Endothelial cell of hepatic sinusoid (primary cell): ENCODE measurements at regions not wholly inside any gene's neighbourhood (a gene's known extent, or its start where the extent isn't known, plus 50 kb on each side); places are given as distances from the start of the nearest gene placed in this dataset.

Experiments
- in situ Hi-C: cut with HindIII; loops from 2 replicates; pipeline ENCODE4 v1.10.0; 2017; ENCODE audit warnings: low sequenced_read_pairs

DNA sequence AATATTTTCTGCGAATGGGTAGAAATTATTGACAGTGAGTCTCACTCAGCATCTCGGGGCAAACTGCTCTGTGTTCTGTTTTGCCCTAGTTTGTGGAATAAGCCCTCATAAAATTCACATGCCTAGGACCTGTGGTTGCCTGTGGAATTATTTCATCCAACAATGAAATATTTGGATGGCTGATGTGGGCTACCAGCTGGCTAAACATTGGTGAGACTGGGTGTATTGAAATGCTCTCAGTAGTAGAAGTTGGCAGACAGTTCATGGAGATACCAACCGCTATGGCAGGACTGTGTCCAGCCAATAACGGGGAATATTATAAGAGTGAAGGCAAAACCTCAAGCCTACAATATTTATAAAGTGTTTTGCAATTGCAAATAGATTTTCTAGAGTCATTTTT is 344.1 kb upstream of the RPS23 start:
- in situ Hi-C loops: no loop called here

DNA sequence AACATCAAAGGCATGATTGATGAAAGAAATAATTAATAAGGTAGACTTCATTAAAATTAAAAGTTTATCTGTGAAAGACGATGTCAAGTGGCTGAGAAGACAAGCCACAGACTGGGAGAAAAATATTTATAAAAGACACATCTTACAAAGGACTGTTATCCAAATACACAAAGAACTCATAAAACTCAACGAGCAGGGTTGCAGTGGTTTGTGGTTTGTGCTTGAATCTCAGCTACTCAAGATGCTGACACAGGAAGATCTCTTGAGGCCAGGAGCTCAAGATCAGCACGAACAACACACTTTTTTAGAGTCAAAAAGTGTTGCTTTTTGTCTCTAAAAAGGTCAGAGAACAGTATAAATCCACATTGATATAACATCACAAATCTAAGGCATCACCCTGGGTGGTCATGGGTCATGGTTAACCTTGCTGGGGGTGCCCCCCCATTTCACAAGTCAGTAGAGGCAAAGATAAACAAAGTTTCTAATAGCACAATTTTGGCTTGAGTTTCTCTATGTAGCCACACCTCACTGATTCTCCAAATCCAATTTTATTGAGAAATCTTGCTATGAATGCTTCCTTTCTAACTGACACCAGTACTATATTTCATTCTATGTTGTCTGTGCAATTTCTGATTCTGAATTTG is 342.9 kb upstream of the RPS23 start:
- in situ Hi-C loops: no loop called here

DNA sequence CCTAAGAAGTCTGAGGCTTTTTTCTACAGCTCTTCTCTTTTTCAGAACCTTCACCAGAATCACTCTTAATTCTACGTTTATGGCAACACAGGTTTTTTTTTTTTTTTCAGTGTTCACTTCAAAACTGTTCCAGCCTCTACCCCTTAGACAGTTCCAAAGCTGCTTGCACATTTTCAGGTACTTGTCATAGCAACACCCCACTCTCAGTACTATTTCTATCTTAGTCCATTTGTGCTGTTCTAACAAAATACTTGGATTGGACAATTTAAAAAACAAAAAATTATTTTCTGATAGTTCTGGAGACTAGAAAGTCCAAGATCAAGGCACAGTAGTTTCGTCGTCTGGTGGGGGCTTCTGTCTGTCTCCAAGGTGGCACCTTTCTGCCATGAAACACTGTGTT is 340.9 kb upstream of the RPS23 start:
- in situ Hi-C loops: no loop called here

DNA sequence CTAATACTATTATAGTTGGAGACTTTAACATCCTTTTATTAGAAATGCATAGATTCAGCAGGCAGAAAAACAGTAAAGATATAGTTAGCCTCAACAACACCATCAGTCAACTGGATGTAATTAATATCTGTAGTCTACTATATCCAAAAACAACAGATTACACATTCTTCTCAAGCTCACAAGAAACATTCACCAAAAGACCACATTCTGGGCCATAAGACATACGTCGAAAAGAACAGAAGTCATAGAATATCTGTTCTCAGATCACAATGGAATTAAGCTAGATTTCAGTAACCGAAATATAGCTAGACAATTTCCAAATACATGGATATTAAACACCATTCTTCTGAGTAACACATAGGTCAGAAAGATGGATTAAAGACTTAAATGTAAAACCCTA is 336.6 kb upstream of the RPS23 start:
- in situ Hi-C loops: no loop called here

DNA sequence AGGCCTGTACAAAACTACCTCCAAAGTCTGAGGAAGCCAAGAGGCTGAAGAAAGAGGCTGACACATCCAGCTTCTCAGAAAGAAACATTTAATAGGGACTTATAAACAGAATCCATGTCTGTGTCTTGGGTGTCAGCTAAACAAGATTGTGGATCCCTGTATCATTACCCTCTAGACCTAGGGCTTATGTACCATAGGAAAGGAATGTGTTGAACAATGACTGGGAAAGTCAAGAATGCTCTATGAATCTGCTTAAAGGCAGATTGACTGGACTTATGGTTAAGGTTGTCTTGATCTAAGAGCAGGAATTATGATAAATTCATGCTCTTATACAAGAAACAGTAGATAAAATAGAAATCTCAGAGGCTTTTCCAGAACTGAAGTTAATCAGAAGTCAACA is 335.7 kb upstream of the RPS23 start:
- in situ Hi-C loops: no loop called here

DNA sequence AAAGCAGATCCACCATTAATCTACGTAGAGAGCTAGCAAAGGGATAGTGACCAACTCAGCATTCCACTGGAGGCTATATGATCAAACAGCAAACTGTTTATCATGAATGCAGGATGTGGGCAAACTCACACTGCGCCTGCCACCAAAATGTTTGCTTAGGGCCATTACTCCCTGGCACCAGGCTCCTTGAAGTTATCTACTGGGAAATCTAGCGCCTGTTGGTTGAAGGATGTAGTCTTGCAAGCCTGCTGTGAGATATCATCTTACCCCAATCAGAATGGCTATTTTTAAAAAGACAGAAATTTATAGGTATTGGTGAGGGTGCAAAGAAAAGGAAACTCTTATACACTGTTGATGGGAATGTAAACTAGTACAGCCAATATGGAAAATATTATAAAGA is 332.5 kb upstream of the RPS23 start:
- in situ Hi-C loops: no loop called here

DNA sequence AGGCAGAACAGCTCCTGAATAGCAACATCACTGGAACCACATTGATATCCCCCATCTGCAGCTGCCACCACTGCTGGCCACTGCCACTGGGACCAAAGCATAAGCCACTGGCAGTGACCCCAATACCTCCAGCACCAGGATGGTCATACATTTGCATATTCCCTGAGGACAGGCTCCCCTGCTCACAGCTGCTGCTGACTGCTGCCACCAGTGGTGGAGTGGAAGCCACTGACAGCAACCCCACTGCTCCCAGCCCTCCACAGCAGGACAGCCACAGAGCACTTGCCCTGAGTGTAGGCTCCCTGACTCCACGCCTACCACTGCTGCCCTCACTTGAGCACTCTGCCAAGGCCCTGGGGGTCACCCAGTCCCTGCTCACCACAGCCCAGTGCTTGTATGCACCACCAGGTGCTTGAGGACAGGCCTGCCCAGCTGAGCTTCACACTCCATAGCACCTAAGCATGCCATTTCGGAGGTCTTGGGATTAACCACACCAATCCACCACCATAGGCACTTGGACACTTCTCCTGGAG is 327.4 kb upstream of the RPS23 start:
- in situ Hi-C loops: no loop called here

DNA sequence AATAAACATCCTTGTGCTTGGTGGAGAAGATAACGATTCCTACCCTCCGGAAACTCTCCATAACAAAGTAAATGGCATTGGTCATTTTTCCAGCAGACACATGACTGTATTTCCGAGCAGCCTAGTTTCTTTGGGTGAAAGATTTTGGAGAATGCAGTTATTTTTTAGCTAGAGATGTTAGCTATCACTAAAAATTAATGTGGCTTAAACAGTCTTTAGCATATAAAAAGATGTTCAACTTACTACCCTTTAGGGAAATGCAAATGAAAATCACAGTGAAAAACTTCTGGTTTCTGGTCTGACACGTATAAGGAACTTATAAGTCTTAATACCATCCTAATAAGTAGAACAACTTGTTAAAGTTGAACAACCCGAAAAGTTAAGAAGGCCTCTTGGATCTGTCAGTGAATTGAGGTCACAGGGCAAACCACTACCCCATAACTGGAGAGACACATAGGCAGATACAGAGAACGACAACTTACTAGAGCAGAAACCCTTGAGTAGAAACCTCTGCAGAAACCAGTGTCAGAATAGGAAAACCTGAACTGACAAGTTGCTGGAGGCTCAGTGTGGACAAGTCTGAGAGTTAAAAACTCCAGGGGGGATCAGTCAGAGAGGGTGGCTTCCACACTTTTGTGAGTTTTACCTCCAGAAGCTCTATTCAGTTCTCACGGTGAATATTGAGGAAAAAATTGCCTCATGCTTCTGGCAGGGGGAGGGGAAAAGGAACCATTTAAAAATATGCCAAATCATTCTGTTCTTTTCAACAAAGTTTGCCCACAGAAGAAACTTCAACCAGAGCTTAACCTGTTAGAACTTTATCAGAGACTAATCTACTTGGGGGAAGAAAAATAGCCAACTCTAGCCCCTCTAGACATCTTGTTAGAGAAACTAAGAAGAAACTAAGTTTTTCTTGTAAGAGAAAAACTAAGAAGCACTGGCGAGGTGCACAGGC is 325.2 kb upstream of the RPS23 start:
- in situ Hi-C loops: no loop called here

DNA sequence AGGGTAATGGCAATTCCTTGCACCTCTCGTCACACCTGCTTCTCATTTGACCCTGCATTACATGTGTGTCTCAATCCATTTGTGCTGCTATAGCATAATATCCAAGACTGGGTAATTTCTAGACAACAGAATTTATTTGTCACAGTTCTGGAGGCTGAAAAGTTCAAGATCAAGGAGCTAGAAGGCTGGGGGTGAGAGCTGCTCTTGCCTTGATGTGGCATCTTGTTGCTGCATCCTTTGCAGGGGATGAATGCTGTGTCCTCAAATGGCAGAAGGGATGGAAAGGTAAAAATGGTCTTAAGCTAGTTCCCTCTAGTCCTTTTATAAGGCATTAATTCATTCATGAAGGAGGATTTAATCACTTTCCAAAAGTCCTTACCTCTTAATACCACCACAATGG is 323.7 kb upstream of the RPS23 start:
- in situ Hi-C loops: no loop called here

DNA sequence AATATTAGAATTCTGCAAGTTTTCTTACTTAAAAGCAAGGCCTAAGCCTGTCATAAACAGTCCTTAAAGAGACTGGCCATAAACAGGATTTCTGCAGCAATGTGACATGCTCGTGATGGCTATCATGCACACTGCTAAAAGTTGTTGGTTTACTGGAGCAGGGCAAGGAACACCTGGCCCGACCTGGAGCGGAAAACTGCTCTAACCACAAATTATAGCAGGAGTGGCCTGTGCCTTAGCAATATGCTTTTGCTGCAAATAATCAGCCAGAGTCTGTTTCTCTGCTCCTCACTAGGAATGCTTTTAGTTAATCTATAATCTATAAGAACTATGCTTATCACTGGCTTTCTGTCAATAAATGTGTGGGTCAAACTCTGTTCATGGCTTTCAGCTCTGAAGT is 322.9 kb upstream of the RPS23 start:
- in situ Hi-C loops: no loop called here

DNA sequence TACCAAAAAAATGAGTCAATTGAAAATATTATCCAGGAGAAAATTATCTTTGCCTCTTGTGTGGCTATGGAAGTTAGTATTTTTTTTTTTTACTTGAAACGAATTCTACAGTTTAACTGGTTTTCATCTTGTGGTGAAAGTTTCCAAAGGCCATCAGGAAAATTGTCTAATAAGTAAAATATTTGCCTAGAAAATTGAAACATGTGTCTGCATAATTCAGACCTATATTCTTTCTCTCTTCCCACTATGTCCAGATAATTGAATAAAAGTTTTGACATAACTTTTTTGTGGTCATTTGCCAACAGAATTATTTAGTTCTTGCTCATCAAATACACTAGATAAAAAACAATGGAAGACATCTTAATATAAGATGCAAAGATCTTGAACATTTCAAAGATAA is 321.5 kb upstream of the RPS23 start:
- in situ Hi-C loops: no loop called here

DNA sequence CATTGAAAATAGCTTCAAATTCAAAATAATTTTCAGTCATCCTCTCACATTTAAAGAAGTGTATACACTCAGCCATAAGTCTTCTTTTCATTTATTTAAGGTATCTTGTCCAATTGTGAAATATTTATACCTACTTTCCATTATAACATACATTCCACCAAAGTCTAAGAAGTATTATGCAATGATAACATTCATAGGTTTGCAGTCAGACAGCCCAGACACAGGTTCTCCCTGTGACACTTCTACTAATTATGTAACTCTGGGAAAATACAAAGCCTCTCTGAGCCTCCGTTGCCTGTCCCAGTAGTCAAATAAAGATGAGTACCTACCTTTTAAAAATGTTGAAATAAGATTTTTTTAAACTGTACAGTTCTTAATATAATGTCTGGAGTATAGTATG is 320.9 kb upstream of the RPS23 start:
- in situ Hi-C loops: no loop called here

DNA sequence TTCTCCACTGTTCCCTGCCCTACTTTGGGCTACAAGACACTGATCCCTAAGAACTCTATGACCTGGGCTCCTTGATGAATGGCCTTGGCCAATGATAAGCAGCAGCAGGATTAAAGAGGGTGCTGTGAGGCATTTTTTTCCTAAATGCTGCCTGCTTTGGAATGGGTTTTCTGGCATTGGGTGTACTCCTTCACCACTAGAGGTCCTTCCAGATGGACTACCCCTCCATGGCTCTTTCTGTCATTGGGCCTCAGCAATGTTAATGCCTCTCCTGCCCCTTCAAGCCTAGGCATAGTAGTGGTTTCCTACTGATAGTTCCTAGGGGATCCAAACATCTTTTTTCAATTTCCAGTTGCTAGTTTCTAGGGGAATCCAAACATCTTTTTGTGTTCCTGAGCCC is 319.3 kb upstream of the RPS23 start:
- in situ Hi-C loops: no loop called here

DNA sequence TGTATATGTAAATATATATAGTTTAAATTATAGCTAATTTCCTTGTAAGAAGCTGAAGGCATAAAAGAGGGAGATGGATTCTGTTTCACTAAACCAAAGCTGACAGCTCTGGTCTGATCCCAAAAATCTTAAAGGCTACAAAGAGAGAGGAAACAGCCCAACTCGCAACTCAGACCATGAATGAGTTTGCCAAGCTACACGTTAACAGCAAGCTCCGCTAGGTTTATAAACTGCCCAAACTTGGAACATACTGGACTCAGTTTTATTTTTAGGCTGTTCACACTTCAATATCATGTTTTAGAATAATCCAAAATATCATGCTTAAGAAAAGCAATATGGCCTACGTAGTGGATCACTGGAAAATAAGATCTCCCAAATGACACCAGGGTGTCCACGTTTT is 318.3 kb upstream of the RPS23 start:
- in situ Hi-C loops: no loop called here

DNA sequence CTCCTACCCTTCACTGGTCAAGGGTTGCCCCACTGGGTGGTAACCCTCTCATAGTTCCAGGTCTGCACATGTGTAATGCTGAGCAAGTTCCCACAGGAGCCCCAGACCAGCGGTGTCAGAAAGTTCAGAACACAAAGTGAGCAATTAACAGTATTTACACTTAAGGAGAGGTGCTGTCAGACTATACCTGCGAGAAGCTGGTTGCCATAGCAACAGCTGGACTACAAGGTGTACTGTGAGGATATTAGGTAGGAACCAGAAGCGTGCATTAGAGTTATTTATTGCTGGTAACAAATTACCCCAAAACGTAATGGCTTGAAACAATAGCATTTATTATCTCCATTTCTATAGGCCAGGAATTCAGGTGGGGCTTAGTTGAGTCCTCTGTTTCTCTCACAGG is 317.0 kb upstream of the RPS23 start:
- in situ Hi-C loops: no loop called here

DNA sequence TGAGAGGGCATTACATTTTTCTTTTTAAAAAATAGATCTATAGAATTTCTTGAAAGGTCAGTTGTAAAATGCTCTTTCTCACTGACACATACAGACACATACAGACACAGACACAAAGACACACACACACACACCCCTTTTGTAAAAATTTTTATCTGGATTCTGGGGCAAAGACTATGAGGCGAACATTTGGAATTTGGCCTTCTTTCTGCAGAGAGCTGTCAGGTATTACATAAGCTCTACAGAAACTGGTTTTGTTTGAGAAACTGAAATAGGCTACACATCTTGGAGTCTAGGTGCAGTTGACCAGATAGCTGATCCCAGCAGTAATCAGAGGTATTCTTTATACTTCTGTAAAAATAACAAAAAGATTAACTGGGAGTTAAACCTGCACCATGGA is 315.9 kb upstream of the RPS23 start:
- in situ Hi-C loops: no loop called here

DNA sequence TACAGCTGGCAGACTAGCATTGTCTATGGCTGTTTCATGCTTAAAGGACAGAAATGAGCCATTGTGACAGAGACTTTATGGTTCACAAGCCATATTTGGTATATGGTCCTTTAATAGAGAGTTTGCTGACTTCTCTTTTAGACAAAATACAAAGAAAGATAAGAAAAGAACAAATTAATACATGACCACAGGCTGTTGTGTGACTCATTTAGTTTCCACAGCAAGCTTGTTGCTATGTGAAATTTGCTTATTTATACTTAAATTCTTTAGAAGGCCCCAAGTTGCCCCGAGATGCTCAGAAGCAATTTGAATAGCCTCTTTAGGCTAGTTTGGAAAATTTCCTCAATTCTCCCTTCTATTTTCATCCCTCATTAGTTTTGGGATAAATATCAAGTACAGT is 315.3 kb upstream of the RPS23 start:
- in situ Hi-C loops: no loop called here

DNA sequence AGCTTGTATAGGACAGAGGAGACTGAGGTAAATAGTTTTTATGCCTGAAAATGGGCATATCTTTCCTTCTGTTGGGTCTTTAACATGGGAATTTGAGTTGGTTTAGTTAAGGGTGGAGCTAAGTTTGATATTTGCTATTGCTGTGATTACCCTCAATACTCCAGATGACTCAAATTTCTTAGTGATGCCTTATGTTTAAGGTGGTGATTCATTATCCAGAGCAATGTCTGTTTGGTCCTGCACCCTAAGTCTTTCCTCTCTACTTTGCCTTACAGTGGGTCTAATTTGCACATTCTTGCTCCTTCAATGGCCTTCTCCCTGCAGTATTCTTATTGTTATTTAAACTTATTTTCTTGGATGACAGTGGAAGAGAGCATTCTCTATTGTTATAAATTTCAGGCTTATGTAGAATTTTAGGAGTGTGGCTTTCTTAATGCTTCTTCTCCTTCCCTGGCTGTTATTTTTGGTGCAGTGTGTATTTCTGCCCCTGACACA is 312.9 kb upstream of the RPS23 start:
- in situ Hi-C loops: no loop called here

DNA sequence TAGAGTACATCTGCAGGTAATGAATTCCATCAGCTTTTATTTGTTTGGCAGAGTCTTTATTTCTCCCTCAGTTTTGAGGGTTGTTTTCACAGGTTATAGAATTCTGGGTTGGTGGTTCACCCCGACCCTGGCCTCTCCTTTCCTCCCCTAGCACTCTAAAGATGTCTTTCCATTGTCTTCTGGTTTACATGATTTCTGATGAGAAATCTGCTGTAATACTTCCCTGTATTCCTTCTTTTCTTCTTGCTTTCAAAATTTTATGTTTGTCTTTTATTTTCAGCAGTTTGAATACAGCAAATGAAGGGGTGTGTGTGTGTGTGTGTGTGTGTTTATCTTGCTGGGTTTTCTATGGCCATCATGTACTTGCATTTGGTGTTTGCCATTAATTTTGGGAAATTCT is 312.0 kb upstream of the RPS23 start:
- in situ Hi-C loops: no loop called here

DNA sequence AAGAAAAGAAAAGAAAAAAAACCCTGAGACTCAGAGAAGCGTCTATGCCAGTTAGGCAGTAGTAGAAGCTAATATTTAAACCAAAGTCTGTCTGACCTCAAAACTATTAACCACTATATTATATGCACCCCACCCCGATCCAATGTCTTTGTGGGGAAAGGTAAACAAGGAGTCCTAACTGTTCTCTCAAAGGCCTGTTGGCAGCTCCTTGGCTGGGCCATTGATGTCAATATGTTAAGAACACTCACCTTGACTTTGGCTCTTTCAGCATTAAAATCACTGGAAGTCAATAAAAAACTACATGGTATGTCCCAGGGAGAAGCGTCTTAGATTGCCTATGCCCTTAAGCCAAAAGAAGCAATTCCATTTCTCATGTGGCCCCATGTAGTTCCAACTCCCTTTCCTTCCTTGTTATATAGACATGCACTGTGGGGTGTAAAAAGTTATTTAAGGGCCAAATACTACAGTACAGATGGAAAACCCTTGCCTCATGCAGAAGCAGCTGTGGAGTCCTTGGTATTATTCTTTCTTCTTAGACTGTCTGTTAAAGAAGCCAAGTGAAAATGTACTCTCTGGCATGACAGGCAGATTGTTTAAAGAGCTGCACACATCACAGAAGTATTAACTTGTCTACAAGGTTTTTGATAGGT is 308.6 kb upstream of the RPS23 start:
- in situ Hi-C loops: no loop called here

DNA sequence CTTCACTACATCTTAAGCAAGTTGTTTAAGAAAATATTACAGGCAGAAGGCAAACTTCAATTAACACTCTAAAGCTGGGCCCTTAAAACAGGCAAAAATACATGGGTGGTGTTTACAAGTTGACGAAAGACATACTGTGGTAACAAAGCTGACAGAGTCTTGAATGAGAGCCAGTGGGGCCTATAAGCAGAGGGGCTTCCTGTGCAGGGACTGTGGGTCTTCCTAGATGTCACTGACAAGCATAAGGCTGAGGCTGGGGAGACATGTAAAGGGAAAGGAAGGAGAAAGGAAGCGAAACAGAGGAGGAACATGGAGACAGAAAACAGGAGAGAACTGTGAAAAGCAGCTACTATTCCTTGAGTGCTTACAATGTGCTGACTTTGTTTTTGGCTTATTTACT is 308.0 kb upstream of the RPS23 start:
- in situ Hi-C loops: no loop called here

DNA sequence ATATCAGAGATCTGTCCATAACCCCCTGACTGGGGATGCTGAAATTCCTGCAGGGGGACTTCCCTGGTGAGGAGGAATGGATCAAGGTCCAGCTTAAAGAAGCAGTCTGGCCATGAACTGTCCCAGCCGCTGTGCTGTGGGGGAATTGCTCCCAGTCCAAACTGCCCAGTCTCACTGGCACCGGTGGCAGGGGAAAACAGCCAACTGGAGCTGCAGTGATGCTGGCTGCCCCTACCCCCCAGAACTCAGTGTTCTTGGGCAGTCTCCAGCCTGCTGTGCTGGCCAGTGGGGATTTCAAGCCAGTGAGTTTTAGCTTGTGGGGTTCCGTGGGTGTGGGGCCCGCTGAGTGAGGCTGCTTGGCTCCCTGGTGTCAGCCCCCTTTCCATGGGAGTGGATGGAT is 306.5 kb upstream of the RPS23 start:
- in situ Hi-C loops: no loop called here
